NCI-H2107 treated with DMSO at 0.1 percent for 48 hours (cell line): ENCODE measurements at regions not wholly inside any gene's neighbourhood (a gene's known extent, or its start where the extent isn't known, plus 50 kb on each side); places are given as distances from the start of the nearest gene placed in this dataset.
"Not testable (repeated sequence)": the region's sequence is repeated elsewhere in the genome, so short reads cannot be mapped to it uniquely, and the experiment has no call there.

Source experiments
- DNase-seq: peaks from one replicate; lab custom pipeline; 2025; ENCODE audit not compliant: unreplicated experiment; lab: John Stamatoyannopoulos, UW

DNA sequence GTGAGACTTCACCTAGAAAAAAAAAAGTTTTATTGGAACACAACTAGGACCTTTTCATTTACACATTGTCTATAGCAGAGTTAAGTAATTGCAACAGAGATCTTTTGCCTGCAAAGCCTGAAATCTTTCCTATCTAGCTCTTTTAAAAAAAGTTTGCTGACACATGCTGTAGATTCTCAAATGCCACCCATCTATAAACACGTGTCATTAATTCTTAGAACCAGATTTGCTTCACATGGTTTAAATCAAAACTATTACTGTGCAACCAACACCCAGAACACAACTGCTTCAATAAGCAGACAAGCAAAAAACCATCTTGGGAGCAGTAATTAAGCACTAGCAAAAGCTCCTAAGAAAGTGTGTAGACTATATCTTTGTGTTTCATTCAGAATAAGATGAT lies 55.0 kb downstream of the OXSM start:
- no peak for DNase-seq

DNA sequence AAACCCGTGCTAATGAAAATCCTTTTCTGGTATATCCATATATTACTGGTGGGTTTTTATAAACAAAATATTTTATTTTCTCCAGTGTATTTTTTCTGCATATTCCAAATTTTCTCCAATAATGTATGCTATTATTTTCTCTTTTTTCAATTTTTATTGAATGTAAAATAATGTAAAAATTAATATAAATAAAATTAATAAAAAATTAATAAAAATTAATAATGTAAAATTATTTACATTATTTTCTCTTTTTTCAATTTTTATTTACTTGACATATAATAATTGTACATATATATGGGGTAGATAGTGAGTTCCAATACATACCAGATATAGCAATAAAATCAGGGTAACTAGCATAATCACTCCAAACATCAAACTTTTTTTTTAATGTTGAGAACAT lies 56.4 kb downstream of the OXSM start:
- no peak for DNase-seq

GRCh38 chr3:25849091-25849490 lies 59.2 kb downstream of the OXSM start:
- no peak for DNase-seq

- DNase-seq, result no peak
Measured at GRCh38 chr3:25849641-25850385, 59.9 kb downstream of the OXSM start.

DNA sequence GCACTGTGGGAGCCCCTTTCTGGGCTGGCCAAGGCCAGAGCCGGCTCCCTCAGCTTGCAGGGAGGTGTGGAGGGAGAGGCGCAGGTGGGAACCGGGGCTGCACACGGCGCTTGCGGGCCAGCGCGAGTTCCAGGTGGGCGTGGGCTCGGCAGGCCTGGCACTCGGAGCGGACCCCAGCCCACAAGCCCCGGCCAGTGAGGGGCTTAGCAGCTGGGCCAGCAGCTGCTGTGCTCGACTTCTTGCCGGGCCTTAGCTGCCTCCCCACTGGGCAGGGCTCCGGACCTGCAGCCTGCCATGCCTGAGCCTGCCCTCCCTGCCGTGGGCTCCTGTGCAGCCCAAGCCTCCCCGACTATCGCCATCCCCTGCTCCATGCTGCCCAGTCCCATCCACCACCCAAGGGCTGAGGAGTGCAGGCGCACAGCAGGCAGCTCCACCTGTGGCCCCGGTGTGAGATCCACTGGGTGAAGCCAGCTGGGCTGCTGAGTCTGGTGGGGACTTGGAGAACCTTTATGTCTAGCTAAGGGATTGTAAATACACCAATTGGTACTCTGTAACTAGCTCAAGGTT lies 61.9 kb downstream of the OXSM start:
- DNase-seq, result not testable (repeated sequence)

DNA sequence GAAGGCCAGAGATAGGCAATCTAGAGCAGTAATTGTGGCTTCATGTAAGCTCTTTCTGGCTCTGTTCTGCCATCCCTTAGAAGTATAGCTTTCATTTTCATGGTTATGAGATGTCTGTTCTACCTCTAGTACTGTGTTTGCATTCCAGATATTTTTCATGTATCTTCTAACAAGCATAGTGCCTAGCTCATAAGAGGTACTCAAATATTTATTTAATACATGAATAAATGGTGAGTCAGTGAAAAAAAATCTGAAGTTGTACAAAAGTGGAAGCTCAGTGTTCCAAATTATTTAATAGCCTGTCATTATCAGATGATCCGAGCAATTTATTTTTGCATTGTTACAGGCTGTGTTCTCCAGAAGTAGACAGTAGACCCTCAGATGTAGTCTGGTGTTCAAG lies 64.3 kb downstream of the OXSM start:
- no peak for DNase-seq

DNA sequence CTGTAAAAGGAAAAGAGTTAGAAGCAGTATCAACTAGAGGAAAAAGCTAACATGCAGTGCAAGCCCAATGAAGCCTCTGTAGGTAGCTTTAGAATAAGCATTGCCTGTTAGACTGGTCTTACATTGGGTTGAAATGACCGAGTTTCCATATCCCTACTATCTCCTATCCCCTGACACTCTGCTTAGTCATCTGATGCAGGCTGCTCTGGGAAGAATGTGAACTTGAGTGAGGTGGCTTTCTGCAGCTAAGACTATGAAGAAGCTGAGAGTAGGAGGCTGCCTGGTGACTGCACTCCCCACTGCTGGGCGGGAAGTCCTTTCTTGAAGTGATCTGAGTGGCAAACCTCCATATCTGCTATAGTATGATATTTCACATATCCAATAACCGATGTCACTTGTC lies 64.7 kb downstream of the OXSM start:
- DNase-seq, result no peak

DNA sequence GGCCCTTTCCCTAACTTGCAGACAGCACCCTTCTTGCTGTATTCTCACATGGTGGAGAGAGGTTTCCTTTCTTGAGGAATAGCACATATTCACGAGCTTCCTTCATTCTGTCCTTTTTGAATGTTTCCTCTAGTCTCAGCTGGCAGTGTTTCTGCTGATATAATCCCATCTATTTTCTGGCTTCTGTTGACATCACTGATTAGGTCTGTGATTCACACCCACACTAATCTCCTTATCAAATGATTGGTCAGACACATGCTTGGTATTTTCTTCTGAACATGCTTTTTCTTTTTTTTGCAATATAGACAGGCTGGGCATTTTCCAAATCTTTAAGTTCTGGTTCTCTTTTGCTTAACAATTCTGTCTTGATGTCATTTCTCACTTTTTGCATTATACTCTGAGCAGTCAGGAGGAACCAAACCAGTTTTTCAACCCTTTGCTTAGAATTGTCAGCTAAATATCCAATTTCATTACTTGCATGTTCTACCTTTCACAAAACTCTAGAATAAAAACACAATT lies 65.4 kb downstream of the OXSM start:
- DNase-seq, result no peak

DNA sequence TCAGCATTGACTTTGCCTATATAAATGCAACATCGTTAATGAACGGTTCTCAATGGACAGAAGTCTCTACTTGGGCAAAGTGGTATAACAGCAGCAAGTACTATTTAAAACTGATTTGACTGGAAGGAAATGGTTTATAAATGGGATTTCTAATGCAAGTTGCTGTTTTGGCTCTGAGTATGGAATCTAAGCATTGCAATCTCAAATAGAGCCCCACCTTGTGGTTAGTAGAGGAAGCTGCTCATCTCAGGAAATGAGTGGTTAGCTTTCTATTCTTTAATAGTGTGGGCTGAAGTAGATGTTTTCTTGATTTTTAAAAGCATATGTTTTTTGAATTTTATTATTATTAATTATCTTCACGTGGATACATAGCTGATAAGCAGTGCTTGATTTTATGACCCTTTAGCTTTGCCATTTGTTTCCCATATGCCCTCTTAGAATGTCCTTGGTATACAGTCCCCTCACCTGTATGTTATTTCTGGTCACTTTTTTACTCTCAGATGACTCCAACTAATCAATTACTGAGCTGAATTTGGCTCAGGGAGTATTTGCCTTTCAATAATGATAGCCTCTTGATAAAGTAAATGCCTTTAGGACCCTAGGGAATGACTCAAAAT lies 67.1 kb downstream of the OXSM start:
- peak; percentile 16 for DNase-seq

DNA sequence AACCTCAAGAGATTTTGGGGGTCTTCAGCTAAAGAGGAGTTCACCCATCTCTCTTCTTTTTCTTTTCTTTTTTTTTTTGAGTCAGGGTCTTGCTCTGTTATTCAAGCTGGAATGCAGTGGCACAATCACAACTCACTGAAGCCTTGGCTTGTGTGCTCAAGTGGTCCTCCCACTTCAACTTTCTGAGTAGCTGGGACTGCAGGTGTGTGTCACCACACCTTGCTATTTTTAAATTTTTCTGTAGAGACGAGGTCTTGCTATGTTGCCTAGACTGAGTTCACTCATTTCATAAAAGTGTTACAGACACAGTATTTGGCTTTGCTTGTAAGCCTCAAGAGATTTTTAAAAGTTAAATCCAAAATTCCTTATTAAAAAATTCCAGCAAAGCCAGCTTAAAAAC lies 71.7 kb downstream of the OXSM start:
- no peak for DNase-seq

GRCh38 chr3:25863011-25863415 lies 73.1 kb downstream of the OXSM start:
- no peak for DNase-seq

DNA sequence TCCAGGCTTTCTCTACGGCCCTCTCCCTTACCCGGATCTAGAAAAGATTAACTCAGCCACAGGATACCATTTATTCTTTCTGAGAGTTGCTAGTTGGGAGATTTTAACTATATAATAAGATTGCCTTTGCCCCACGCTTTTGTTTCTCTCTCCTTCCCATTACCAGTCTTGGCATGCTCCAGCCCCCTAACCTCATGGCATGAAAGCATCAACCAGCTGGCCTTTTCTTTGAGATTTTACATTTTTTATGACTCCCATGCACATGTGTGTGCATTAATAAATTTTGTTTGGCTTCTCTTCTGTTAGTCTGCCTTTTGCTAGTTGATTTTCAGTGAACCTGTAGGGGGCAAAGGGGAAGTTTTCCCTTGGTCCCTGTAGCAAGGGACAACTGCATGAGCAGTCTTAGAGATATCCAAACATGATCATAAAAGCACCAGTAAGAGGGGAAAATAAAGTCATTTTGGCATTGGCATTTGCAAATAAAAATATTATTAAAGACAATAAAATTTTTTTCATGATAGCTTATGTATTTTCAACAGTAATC lies 73.6 kb downstream of the OXSM start:
- DNase-seq, result no peak

GRCh38 chr3:25870452-25870851 lies 80.6 kb downstream of the OXSM start:
- no peak for DNase-seq

GRCh38 chr3:25872200-25872877 lies 82.4 kb downstream of the OXSM start:
- DNase-seq, result no peak

- DNase-seq, result no peak
Measured at GRCh38 chr3:25883492-25883891, 93.6 kb downstream of the OXSM start.

DNA sequence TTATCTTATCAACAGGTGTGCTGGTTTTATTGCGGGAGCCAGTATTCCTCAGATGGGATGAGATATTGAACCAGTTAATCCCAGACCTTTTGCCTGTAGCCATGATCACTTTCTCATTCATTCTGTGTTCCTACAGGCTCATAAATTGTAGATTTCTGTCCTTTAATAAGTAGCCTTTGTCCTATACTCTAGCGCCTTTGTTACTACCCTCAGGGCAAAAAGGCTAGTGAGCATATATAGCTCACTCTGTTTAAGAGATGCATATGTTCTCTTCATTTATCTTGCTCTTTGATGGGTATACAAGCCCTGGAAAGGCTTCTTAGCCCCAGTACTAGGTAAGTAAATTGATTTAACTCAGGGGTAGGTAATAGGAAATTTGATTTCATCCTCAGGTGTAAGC lies 95.1 kb downstream of the OXSM start:
- no peak for DNase-seq

- no peak for DNase-seq
Measured at GRCh38 chr3:25885544-25885943, 95.7 kb downstream of the OXSM start.

GRCh38 chr3:25887907-25888306 lies 98.0 kb downstream of the OXSM start:
- no peak for DNase-seq

GRCh38 chr3:25888892-25889524 lies 99.1 kb downstream of the OXSM start:
- peak; percentile 19 for DNase-seq

- no peak for DNase-seq
Measured at GRCh38 chr3:25889525-25889917, 99.6 kb downstream of the OXSM start.

GRCh38 chr3:25894101-25894500 lies 104.2 kb downstream of the OXSM start:
- DNase-seq, result no peak
